Mammary epithelial cell (primary cell): ENCODE measurements at regions not wholly inside any gene's neighbourhood (a gene's known extent, or its start where the extent isn't known, plus 50 kb on each side); places are given as distances from the start of the nearest gene placed in this dataset.

Experiments used
- EZH2 ChIP-seq: IDR thresholded peaks from 2 replicates; pipeline ENCODE4 v1.6.1; 2012; ENCODE audit warnings: low read length, inconsistent platforms, borderline replicate concordance
- TF ChIP-seq, protein P1 (sequence below), 2 donors: IDR thresholded peaks in 1 of 2; conservative IDR thresholded peaks in 1 of 2; 2 replicates each; pipeline ENCODE4 v1.5.1; 2011 to 2012; ENCODE audit warnings: inconsistent platforms in 2 of 2, low read length in 2 of 2, mild to moderate bottlenecking in 2 of 2, control low read depth in 1 of 2, low read depth in 1 of 2; ENCODE audit not compliant: insufficient read depth in 1 of 2; ENCODE audit errors: extremely low read depth in 1 of 2

DNA sequence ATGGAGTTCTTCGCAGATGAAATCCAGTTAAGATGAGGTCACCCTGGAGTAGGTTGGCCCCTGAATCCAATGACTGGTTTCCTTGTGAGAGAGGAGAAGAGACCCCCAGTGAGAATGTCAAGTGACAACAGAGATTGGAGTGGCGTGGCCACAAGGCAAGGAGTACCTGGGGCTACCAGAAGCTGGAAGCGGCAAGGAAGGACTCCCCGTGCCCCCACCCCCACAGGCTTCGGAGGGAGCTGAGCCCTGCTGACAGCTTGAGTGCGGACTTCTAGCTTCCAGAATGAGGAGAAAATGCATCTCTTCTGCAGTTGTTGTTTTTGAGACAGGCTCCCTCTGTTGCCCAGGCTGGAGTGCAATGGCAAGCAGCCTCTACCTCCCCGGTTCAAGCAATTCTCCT, 78.0 kb upstream of the HPCAL1 start:
- TF ChIP-seq EZH2, result no peak
- TF ChIP-seq, protein P1, sequence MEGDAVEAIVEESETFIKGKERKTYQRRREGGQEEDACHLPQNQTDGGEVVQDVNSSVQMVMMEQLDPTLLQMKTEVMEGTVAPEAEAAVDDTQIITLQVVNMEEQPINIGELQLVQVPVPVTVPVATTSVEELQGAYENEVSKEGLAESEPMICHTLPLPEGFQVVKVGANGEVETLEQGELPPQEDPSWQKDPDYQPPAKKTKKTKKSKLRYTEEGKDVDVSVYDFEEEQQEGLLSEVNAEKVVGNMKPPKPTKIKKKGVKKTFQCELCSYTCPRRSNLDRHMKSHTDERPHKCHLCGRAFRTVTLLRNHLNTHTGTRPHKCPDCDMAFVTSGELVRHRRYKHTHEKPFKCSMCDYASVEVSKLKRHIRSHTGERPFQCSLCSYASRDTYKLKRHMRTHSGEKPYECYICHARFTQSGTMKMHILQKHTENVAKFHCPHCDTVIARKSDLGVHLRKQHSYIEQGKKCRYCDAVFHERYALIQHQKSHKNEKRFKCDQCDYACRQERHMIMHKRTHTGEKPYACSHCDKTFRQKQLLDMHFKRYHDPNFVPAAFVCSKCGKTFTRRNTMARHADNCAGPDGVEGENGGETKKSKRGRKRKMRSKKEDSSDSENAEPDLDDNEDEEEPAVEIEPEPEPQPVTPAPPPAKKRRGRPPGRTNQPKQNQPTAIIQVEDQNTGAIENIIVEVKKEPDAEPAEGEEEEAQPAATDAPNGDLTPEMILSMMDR (conservative IDR thresholded peaks at IDR 0.05 in 1 of 2, IDR thresholded peaks at IDR 0.05 in 1 of 2; ENCODE audit: extremely low read depth in 1 of 2, insufficient read depth in 1 of 2, low read depth in 1 of 2, low read length in 2 of 2), result no peak
